DOHH2 (cell line): ENCODE measurements at regions not wholly inside any gene's neighbourhood (a gene's known extent, or its start where the extent isn't known, plus 50 kb on each side); places are given as distances from the start of the nearest gene placed in this dataset.

Source experiments
- EZH2phosphoT487 ChIP-seq: fragments of 200-600 bp; sonication (generic); IDR thresholded peaks from 2 replicates; pipeline ENCODE4 v1.6.1; 2017; ENCODE audit warnings: borderline replicate concordance, mild to moderate bottlenecking, antibody characterized with exemption, low read length, moderate library complexity, mixed read lengths
- TF ChIP-seq, protein P1 (sequence below): fragments of 200-600 bp; sonication (generic); IDR thresholded peaks from one replicate; pipeline ENCODE4 v1.5.1; 2014; ENCODE audit warnings: antibody characterized with exemption, mild to moderate bottlenecking, low read depth, low read length; ENCODE audit not compliant: poor library complexity, severe bottlenecking

DNA sequence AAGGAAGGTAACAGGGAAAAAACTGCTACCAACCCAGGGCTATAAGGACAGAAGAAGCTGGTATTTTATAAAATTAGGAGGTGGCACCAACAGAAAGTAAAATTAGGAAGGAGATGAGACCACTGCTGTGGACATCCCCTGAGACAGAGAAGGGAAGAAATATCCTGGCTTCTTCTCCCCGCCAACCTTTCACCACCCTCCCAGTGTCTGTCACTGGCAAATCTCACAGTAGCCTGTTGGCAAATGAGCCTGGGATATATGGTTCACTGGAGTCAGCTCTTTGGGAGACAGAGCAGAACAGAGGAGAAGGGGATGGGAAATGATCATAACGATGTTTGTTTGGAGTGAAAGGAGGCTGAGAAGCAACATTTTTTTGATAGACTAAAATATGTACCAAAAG is 190.9 kb upstream of the PACRGL start:
- TF ChIP-seq, protein P1, sequence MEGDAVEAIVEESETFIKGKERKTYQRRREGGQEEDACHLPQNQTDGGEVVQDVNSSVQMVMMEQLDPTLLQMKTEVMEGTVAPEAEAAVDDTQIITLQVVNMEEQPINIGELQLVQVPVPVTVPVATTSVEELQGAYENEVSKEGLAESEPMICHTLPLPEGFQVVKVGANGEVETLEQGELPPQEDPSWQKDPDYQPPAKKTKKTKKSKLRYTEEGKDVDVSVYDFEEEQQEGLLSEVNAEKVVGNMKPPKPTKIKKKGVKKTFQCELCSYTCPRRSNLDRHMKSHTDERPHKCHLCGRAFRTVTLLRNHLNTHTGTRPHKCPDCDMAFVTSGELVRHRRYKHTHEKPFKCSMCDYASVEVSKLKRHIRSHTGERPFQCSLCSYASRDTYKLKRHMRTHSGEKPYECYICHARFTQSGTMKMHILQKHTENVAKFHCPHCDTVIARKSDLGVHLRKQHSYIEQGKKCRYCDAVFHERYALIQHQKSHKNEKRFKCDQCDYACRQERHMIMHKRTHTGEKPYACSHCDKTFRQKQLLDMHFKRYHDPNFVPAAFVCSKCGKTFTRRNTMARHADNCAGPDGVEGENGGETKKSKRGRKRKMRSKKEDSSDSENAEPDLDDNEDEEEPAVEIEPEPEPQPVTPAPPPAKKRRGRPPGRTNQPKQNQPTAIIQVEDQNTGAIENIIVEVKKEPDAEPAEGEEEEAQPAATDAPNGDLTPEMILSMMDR, result no peak
- no peak for TF ChIP-seq EZH2phosphoT487
